ENCODE measurements at regions not wholly inside any gene's neighbourhood (a gene's known extent, or its start where the extent isn't known, plus 50 kb on each side); places are given as distances from the start of the nearest gene placed in this dataset.

DNA sequence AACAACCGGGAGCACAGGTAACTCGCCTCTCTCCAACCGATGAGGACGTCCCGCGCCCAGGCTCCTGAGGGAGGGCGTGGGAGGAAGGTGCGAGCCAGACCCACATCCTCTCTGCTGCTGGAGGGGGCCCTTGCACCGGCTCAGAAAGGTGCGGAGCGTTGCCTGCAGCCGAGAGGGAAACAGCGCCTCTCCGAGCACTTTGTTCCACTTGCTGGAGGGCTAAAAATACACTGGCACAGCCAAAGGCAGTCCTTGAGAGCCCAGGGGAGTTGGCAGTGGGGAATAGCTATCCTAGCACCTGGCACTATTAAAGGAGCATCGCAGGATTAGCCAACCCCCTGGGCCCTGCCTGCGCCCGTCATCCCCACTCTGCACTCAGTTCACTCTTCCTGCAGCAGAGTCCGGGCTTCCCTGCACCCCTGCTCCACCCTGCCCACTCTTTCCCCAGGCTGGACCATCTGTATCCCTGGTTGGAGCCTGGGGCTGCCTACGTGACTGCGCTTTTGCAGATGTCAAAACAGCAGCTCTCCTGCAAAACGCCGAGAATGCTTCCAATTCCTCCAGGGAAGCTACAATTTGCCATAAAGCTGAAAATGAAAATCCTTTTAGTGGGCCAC lies 108.9 kb downstream of the SNX5 start:
- TF ChIP-seq, protein P1, sequence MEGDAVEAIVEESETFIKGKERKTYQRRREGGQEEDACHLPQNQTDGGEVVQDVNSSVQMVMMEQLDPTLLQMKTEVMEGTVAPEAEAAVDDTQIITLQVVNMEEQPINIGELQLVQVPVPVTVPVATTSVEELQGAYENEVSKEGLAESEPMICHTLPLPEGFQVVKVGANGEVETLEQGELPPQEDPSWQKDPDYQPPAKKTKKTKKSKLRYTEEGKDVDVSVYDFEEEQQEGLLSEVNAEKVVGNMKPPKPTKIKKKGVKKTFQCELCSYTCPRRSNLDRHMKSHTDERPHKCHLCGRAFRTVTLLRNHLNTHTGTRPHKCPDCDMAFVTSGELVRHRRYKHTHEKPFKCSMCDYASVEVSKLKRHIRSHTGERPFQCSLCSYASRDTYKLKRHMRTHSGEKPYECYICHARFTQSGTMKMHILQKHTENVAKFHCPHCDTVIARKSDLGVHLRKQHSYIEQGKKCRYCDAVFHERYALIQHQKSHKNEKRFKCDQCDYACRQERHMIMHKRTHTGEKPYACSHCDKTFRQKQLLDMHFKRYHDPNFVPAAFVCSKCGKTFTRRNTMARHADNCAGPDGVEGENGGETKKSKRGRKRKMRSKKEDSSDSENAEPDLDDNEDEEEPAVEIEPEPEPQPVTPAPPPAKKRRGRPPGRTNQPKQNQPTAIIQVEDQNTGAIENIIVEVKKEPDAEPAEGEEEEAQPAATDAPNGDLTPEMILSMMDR (IDR thresholded peaks at IDR 0.05) = no peak
- no peak for TF ChIP-seq ZFX (IDR thresholded peaks at IDR 0.05; ENCODE audit: borderline replicate concordance)
- H3K27ac ChIP-seq = no peak overlapping the region

DNA sequence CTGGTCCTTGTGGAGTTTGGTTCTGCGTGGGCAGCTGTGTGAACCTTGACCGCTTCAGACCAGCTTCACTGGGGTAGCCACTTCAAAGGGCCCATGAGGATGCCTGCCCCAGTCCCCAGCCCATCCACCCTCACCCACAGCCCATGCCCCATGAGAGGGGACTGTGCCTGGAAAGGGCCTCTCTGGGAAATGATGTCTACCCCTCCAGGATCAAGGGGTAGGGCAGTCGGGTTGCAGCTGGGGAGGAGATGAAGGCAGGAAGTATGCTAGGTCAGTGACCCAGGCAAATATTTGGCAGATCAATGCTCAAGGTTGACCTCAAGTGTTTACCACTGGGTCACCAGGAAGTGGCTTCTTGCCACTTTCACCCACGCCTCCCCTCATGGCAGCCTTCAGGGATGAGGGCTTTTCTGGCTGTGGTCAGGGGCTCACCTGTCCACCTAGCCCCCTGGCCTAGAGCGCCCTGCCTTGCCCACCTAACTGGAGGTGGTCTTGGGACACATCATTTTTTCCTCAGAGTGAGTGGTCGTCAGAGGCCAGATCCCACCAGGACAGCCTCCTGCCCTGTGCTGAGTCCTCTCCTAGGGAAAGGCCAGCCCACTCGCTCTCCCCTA lies 109.5 kb downstream of the SNX5 start:
- TF ChIP-seq, protein P1 (IDR thresholded peaks at IDR 0.05) = no peak
- no peak for TF ChIP-seq ZFX (IDR thresholded peaks at IDR 0.05; ENCODE audit: borderline replicate concordance)
- H3K27ac ChIP-seq = no peak overlapping the region

DNA sequence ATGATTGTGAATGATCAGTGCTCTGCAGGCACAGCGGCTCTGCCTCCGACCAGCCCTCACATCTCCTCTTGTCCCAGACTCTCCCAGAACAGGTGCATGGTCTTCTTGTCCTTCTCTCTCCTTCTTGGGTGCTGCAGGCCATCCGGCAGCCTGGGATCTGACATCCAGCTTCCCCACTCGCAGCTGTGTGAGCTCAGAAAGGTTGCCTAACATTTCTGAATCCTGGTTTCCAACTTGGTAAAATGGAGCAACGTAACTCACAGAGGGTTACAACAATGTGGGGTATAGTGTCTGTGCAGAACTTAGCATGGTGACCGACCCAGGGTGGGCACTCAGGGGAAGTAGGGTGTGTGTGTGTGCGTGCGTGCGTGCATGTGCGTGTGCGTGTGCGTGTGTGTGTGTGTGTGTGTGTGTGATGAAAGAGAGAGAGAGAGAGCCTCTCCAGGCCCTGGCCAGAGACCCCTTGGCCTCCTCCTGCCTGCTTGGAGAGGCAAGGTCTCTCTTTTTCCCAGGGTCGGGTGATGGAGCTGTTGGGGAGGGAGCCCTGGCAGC lies 110.1 kb downstream of the SNX5 start:
- TF ChIP-seq ZFX (IDR thresholded peaks at IDR 0.05; ENCODE audit: borderline replicate concordance) = no peak
- TF ChIP-seq, protein P1 (IDR thresholded peaks at IDR 0.05) = no peak

DNA sequence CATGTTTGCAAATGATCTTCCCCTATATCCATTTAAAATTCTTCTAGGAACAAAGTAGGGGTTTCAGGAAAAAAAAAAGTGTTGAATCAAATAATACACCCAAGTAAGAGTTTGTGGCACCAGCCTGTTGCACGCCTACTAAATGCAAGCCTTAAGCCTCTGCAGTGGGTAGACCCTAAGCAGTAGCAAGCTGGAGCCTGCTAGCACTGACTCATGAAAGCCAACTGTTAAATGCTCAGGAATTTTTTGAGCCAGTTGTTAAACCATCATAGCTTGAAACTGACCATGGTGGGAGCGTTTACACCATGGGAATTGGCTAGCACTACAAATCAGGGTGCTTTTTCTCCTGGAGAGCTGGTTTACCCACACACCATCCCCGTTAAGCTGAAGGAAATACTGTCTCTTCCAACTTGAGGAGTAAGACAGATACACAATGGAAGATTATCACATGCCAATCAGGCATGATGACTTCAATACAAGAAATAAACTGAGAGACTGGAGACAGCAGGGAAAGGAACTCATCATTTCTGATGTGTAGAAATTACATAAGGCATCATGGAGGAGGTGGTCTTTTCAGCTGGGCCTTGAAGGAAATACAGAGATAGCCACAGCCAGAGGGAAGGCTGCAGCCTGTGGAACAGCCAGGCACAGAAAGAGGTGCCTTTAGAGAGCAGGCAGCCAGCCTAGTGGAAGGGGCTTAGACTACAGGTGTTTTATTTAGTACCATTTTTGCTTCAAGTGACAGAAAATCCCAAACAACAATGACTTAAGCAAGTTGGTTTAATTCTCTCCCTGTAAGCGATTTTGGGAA lies 110.8 kb downstream of the SNX5 start:
- H3K27ac ChIP-seq = no peak overlapping the region
- TF ChIP-seq, protein P1 (IDR thresholded peaks at IDR 0.05) = no peak
- no peak for TF ChIP-seq ZFX (IDR thresholded peaks at IDR 0.05; ENCODE audit: borderline replicate concordance)

More for the DNA sequence above, 110.1 kb downstream of the SNX5 start:
- H3K27ac ChIP-seq = no peak overlapping the region

DNA sequence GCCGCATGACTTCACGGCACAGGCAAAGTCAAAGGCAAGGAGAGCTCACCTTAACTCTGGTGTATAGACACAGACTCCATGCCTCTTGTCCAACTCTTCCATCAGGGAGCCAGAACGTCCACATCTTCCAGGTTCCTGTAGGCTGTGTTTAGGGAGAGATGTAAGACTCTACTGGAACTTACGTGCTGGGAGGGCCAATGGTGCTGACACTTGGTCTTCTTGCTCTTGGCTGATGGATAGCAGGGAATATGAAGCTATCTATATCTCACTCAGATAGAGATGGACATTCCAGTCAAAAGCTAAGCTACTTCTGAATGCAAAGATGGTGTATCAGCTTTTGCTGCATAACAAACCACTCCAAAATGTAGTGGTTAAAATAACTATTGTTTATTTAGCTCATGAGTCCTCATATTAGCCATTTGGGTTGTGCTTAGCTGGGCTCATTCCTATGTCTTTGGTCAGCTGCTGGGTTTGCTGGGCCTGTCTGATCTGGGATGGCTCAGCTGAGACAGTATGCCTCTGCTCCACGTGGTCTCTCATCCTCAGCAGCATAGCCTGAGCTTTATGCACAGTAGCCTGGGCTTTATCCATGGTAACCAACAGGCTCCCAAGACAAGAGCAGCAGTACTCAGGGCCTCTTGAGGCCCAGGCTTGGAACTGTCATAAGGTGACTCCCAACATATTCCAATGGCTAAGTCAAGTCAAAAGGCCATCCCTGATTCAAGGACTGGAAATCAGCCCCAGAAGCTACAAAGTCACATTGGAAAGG lies 111.6 kb downstream of the SNX5 start:
- no peak overlapping the region for H3K27ac ChIP-seq
- TF ChIP-seq, protein P1 (IDR thresholded peaks at IDR 0.05) = no peak
- no peak for TF ChIP-seq ZFX (IDR thresholded peaks at IDR 0.05; ENCODE audit: borderline replicate concordance)

GRCh38 chr20:17856024-17856564 lies 112.5 kb downstream of the SNX5 start:
- H3K27ac ChIP-seq = no peak overlapping the region
- TF ChIP-seq, protein P1 (IDR thresholded peaks at IDR 0.05) = no peak
- TF ChIP-seq ZFX (IDR thresholded peaks at IDR 0.05; ENCODE audit: borderline replicate concordance) = no peak

All from 22Rv1 (cell line).